ENCODE measurements at regions not wholly inside any gene's neighbourhood (a gene's known extent, or its start where the extent isn't known, plus 50 kb on each side); places are given as distances from the start of the nearest gene placed in this dataset.
"Not testable (repeated sequence)": the region's sequence is repeated elsewhere in the genome, so short reads cannot be mapped to it uniquely, and the experiment has no call there.

DNA sequence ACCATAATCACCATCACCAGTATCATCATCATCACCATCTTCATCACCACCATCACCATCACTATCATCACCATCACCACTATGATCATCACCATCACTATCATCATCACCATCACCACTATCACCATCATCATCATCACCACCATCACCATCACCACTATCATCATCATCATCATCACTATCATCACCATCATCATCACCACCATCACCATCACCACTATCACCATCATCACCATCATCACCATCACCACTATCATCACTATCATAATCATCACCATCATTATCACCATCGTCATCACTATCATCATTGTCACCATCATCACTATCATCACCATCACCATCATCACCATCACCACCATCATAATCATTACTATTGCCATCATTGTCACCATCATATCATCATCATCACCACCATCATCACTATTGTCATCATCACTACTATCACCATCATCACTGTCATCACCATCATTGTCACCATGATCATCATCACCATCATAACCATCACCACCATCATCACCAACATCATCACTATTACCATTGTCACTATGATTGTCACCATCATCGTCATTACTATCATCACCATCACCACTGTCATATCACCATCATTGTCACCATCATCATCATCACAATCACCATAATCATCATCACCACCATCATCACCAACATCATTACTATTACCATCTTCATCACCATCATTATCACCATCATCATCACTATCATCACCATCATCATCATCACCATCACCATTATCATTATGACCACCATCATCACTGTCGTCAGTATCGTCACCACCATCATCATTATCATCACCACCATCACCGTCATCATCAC is 154.7 kb downstream of the ACTR3B start:
- TF ChIP-seq, protein P1, sequence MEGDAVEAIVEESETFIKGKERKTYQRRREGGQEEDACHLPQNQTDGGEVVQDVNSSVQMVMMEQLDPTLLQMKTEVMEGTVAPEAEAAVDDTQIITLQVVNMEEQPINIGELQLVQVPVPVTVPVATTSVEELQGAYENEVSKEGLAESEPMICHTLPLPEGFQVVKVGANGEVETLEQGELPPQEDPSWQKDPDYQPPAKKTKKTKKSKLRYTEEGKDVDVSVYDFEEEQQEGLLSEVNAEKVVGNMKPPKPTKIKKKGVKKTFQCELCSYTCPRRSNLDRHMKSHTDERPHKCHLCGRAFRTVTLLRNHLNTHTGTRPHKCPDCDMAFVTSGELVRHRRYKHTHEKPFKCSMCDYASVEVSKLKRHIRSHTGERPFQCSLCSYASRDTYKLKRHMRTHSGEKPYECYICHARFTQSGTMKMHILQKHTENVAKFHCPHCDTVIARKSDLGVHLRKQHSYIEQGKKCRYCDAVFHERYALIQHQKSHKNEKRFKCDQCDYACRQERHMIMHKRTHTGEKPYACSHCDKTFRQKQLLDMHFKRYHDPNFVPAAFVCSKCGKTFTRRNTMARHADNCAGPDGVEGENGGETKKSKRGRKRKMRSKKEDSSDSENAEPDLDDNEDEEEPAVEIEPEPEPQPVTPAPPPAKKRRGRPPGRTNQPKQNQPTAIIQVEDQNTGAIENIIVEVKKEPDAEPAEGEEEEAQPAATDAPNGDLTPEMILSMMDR (IDR thresholded peaks at IDR 0.05), result no peak
- Mint-ChIP-seq H3K27me3 (ENCODE audit: unreplicated experiment) (no peaks in the 10 kb centered on the region), H3K4me3 (ENCODE audit: unreplicated experiment) (no peak overlapping the region), H3K27ac (ENCODE audit: unreplicated experiment) (no peak overlapping the region), H3K4me1 (ENCODE audit: unreplicated experiment) (no peaks in the 10 kb centered on the region), H3K9me3 (ENCODE audit: unreplicated experiment) (no peaks in the 10 kb centered on the region), H3K36me3 (ENCODE audit: unreplicated experiment) (no peaks in the 10 kb centered on the region)
- DNase-seq (ENCODE audit: extremely low spot score, unreplicated experiment), result no peak

- H3K27ac Mint-ChIP-seq (ENCODE audit: unreplicated experiment); H3K9me3 Mint-ChIP-seq (ENCODE audit: unreplicated experiment); H3K36me3 Mint-ChIP-seq (ENCODE audit: unreplicated experiment); H3K4me3 Mint-ChIP-seq (ENCODE audit: unreplicated experiment); H3K27me3 Mint-ChIP-seq (ENCODE audit: unreplicated experiment); DNase-seq (ENCODE audit: extremely low spot score, unreplicated experiment); H3K4me1 Mint-ChIP-seq (ENCODE audit: unreplicated experiment): not testable (repeated sequence)
Measured at GRCh38 chr7:152914845-152915102, 155.2 kb downstream of the ACTR3B start.

- no peak overlapping the region for H3K4me3 Mint-ChIP-seq (ENCODE audit: unreplicated experiment)
- peaks cover 14% of the 10 kb centered on the region for H3K9me3 Mint-ChIP-seq (ENCODE audit: unreplicated experiment)
- H3K27ac Mint-ChIP-seq (ENCODE audit: unreplicated experiment), result no peak overlapping the region
- peak; percentile 56 for DNase-seq (ENCODE audit: extremely low spot score, unreplicated experiment)
- H3K4me1 Mint-ChIP-seq (ENCODE audit: unreplicated experiment), result peaks cover 2% of the 10 kb centered on the region
- no peaks in the 10 kb centered on the region for H3K36me3 Mint-ChIP-seq (ENCODE audit: unreplicated experiment)
- TF ChIP-seq, protein P1 (IDR thresholded peaks at IDR 0.05), result no peak
- peaks cover 11% of the 10 kb centered on the region for H3K27me3 Mint-ChIP-seq (ENCODE audit: unreplicated experiment)
Measured at GRCh38 chr7:152922318-152923081, 162.9 kb downstream of the ACTR3B start.

DNA sequence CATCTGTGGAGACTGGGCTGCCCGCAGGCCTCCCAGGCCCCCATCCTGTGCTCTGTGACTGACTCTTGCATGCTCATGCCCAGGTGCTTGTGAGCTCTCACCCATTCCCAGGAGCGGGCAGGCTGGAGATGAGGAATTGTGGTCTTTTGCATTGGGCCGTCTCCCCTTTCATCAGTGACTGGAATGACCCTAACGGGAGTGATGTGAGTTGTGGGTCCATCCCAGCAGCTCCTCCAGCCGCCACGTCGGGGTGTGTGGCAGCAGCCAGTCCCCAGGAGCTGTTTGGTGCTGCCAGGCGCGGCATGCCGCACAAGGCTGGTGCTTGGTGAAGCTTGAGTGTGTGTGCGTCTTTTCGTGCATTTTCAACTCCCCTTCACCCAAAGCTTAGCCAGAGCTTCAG is 164.2 kb downstream of the ACTR3B start:
- Mint-ChIP-seq H3K4me1 (ENCODE audit: unreplicated experiment) (peaks cover 2% of the 10 kb centered on the region), H3K27ac (ENCODE audit: unreplicated experiment) (no peak overlapping the region), H3K27me3 (ENCODE audit: unreplicated experiment) (peaks cover 11% of the 10 kb centered on the region), H3K9me3 (ENCODE audit: unreplicated experiment) (peaks cover 14% of the 10 kb centered on the region), H3K36me3 (ENCODE audit: unreplicated experiment) (no peaks in the 10 kb centered on the region), H3K4me3 (ENCODE audit: unreplicated experiment) (no peak overlapping the region)
- TF ChIP-seq, protein P1 (IDR thresholded peaks at IDR 0.05), result no peak
- peak; percentile 81 for DNase-seq (ENCODE audit: extremely low spot score, unreplicated experiment)

DNA sequence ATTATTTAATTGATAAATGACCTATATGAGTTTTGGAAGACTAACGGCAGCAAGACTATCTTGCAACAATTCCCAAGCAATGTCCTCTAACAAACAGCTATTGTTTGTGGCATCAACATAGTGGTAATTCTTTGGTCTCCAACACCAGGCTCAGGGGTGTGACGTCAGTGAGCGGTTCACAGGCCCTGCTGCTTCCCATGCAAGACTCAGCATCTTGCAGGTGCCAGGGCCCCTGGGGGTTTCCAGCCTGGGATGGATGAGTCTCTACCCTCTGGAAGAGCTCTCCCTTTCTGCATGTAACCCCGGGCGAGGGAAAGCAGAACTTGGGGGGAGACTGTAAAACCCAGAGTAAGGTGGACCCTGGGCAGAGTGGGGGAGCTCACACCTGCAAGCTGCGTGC is 164.7 kb downstream of the ACTR3B start:
- peaks cover 14% of the 10 kb centered on the region for H3K9me3 Mint-ChIP-seq (ENCODE audit: unreplicated experiment)
- no peaks in the 10 kb centered on the region for H3K36me3 Mint-ChIP-seq (ENCODE audit: unreplicated experiment)
- H3K27ac Mint-ChIP-seq (ENCODE audit: unreplicated experiment), result no peak overlapping the region
- H3K4me3 Mint-ChIP-seq (ENCODE audit: unreplicated experiment), result no peak overlapping the region
- DNase-seq (ENCODE audit: extremely low spot score, unreplicated experiment), result peak; percentile 77
- TF ChIP-seq, protein P1 (IDR thresholded peaks at IDR 0.05), result no peak
- peaks cover 11% of the 10 kb centered on the region for H3K27me3 Mint-ChIP-seq (ENCODE audit: unreplicated experiment)
- peaks cover 2% of the 10 kb centered on the region for H3K4me1 Mint-ChIP-seq (ENCODE audit: unreplicated experiment)

Data from osteocyte (in vitro differentiated cells).